ENCODE measurements at regions not wholly inside any gene's neighbourhood (a gene's known extent, or its start where the extent isn't known, plus 50 kb on each side); places are given as distances from the start of the nearest gene placed in this dataset.

- TF ChIP-seq CTCF (IDR thresholded peaks at IDR 0.05): no peak
- TF ChIP-seq POLR2A (IDR thresholded peaks at IDR 0.05): no peak
These were observed 577.2 kb upstream of the HTR2C start for GRCh38 chrX:114006664-114007063.
